HEK293 (cell line): ENCODE measurements at regions not wholly inside any gene's neighbourhood (a gene's known extent, or its start where the extent isn't known, plus 50 kb on each side); places are given as distances from the start of the nearest gene placed in this dataset.

Source experiments
- CTCF ChIA-PET: fragments of 350-600 bp; formaldehyde crosslinking; extraction: SDS; loops from one replicate; lab custom pipeline; 2021; ENCODE audit warnings: antibody characterized with exemption; lab: Yijun Ruan, JAX
- POLR2A ChIA-PET: fragments of 300-600 bp; formaldehyde crosslinking; extraction: SDS; loops from one replicate; lab custom pipeline; 2020; ENCODE audit warnings: antibody characterized with exemption, inconsistent platforms; lab: Yijun Ruan, JAX
- H3K27ac ChIP-seq: fragments of 200-500 bp; sonication (Bioruptor generic); 2 replicates; pipeline ENCODE4 v1.5.1; 2014; ENCODE audit warnings: low read depth, low read length, control low read depth, inconsistent platforms; ENCODE audit errors: extremely low read depth
- H3K36me3 ChIP-seq, 2 experiments: fragments of 200-500 bp in 1 of 2; sonication (Bioruptor generic) in 1 of 2; 1 replicate in 1 of 2; 2 replicates in 1 of 2; pipeline ENCODE4 v1.5.1; 2014 to 2017; ENCODE audit warnings: inconsistent platforms in 2 of 2, low read length in 2 of 2; ENCODE audit not compliant: control insufficient read depth in 2 of 2, insufficient read depth in 1 of 2
- H3K4me1 ChIP-seq: fragments of 200-500 bp; sonication (Bioruptor generic); 2 replicates; pipeline ENCODE4 v1.5.1; 2014; ENCODE audit warnings: mild to moderate bottlenecking, low read length, inconsistent platforms; ENCODE audit not compliant: control insufficient read depth, insufficient read depth
- H3K4me3 ChIP-seq: 2 replicates; pipeline ENCODE4 v1.5.1; 2011; ENCODE audit warnings: low read depth, mild to moderate bottlenecking, control low read depth, low read length, moderate library complexity
- H3K9me3 ChIP-seq: fragments of 200-500 bp; sonication (Bioruptor generic); 2 replicates; pipeline ENCODE4 v1.5.1; 2014; ENCODE audit warnings: low read depth, low read length, inconsistent platforms; ENCODE audit not compliant: control insufficient read depth, insufficient read depth
- ATF2 ChIP-seq: fragments of 450-650 bp; formaldehyde crosslinking; IDR thresholded peaks from 2 replicates; pipeline ENCODE4 v1.5.1; 2016; ENCODE audit warnings: missing biosample characterization, missing genetic modification characterization, low read depth
- HIC1 ChIP-seq: fragments of 450-650 bp; formaldehyde crosslinking; IDR thresholded peaks from 2 replicates; pipeline ENCODE4 v1.5.1; 2016; ENCODE audit warnings: missing biosample characterization, missing genetic modification characterization
- PRDM2 ChIP-seq: fragments of 450-650 bp; formaldehyde crosslinking; IDR thresholded peaks from 2 replicates; pipeline ENCODE4 v1.5.1; 2016; ENCODE audit warnings: missing biosample characterization, missing genetic modification characterization, borderline replicate concordance
- YY1 ChIP-seq: fragments of 450-650 bp; formaldehyde crosslinking; IDR thresholded peaks from 2 replicates; pipeline ENCODE4 v1.5.1; 2018; ENCODE audit warnings: missing biosample characterization, missing genetic modification characterization
- ZFHX2 ChIP-seq: fragments of 450-650 bp; formaldehyde crosslinking; conservative IDR thresholded peaks from 2 replicates; pipeline ENCODE4 v1.5.1; 2016; ENCODE audit warnings: missing biosample characterization, missing genetic modification characterization
- ZNF148 ChIP-seq: fragments of 450-650 bp; formaldehyde crosslinking; IDR thresholded peaks from 2 replicates; pipeline ENCODE4 v1.5.0; 2017; ENCODE audit warnings: missing biosample characterization, missing genetic modification characterization, borderline replicate concordance
- ZNF248 ChIP-seq: fragments of 450-650 bp; formaldehyde crosslinking; IDR thresholded peaks from 2 replicates; pipeline ENCODE4 v1.5.1; 2017; ENCODE audit warnings: missing biosample characterization, missing genetic modification characterization
- ZNF274 ChIP-seq, 2 experiments: fragments of 200-500 bp in 1 of 2; fragments of 450-650 bp in 1 of 2; sonication (Bioruptor generic) in 1 of 2; formaldehyde crosslinking in 1 of 2; IDR thresholded peaks; 2 replicates each; pipeline versions ENCODE4 v1.5.1 to v1.6.1; 2014 to 2016; ENCODE audit warnings: borderline replicate concordance in 1 of 2, inconsistent platforms in 1 of 2, low read length in 1 of 2, missing biosample characterization in 1 of 2, missing genetic modification characterization in 1 of 2
- ZNF354C ChIP-seq: fragments of 450-650 bp; formaldehyde crosslinking; IDR thresholded peaks from 2 replicates; pipeline ENCODE4 v1.5.1; 2016; ENCODE audit warnings: missing biosample characterization, missing genetic modification characterization, low read depth, borderline replicate concordance
- ZNF433 ChIP-seq: fragments of 450-650 bp; formaldehyde crosslinking; IDR thresholded peaks from 2 replicates; pipeline ENCODE4 v1.5.1; 2016; ENCODE audit warnings: missing biosample characterization, missing genetic modification characterization, low read depth
- ZNF510 ChIP-seq: fragments of 450-650 bp; formaldehyde crosslinking; IDR thresholded peaks from 2 replicates; pipeline ENCODE4 v1.5.1; 2018; ENCODE audit warnings: mild to moderate bottlenecking, missing genetic modification characterization, missing biosample characterization; ENCODE audit not compliant: insufficient replicate concordance
- ZNF560 ChIP-seq: fragments of 450-650 bp; formaldehyde crosslinking; IDR thresholded peaks from 2 replicates; pipeline ENCODE4 v1.5.1; 2017; ENCODE audit warnings: missing biosample characterization, missing genetic modification characterization, borderline replicate concordance
- ZNF626 ChIP-seq: fragments of 450-650 bp; sonication (Bioruptor Pico); formaldehyde crosslinking; IDR thresholded peaks from 2 replicates; pipeline ENCODE4 v1.5.1; 2018; ENCODE audit warnings: missing biosample characterization, missing genetic modification characterization, inconsistent platforms
- ZNF645 ChIP-seq: fragments of 450-650 bp; formaldehyde crosslinking; IDR thresholded peaks from 2 replicates; pipeline ENCODE4; 2016; ENCODE audit warnings: missing biosample characterization, missing genetic modification characterization
- ZNF660 ChIP-seq: fragments of 450-650 bp; IDR thresholded peaks from 2 replicates; pipeline ENCODE4 v1.5.1; 2018; ENCODE audit warnings: missing biosample characterization, mild to moderate bottlenecking, missing genetic modification characterization
- ZSCAN18 ChIP-seq: fragments of 450-650 bp; formaldehyde crosslinking; IDR thresholded peaks from 2 replicates; pipeline ENCODE4 v1.5.1; 2016; ENCODE audit warnings: missing biosample characterization, missing genetic modification characterization

GRCh38 chr15:53305101-53305500 lies 454.4 kb downstream of the WDR72 start:
- CTCF ChIA-PET, result no interaction called here

GRCh38 chr15:53297828-53298227 lies 461.6 kb downstream of the WDR72 start:
- TF ChIP-seq ZNF660 (tag by site-specific recombination) (no peak), YY1 (tag by site-specific recombination) (no peak), ZNF433 (tag by site-specific recombination) (no peak), ZSCAN18 (tag by site-specific recombination) (no peak), ZNF248 (tag by site-specific recombination) (no peak), ZNF626 (tag by site-specific recombination) (no peak), ZNF354C (no peak)
- Histone ChIP-seq H3K36me3 (no peaks in the 10 kb centered on the region), H3K9me3 (no peaks in the 10 kb centered on the region), H3K4me1 (no peaks in the 10 kb centered on the region), H3K27ac (no peak overlapping the region), H3K4me3 (no peak overlapping the region)
- CTCF ChIA-PET, result no interaction called here
- POLR2A ChIA-PET, result no interaction called here

More at GRCh38 chr15:53305101-53305500, 454.4 kb downstream of the WDR72 start:
- Histone ChIP-seq H3K4me3 (no peak overlapping the region), H3K9me3 (no peaks in the 10 kb centered on the region), H3K4me1 (no peaks in the 10 kb centered on the region), H3K27ac (no peak overlapping the region), H3K36me3 (no peaks in the 10 kb centered on the region)
- TF ChIP-seq ZNF433 (tag by site-specific recombination) (no peak), ZNF274 (IDR thresholded peaks at IDR 0.05; ENCODE audit: low read length) (no peak), ZNF274 (tag by site-specific recombination; IDR thresholded peaks at IDR 0.05; ENCODE audit: borderline replicate concordance) (no peak), ZNF560 (tag by site-specific recombination) (no peak), ATF2 (no peak), ZFHX2 (no peak), HIC1 (no peak), ZNF510 (tag by site-specific recombination) (no peak)
- POLR2A ChIA-PET, result no interaction called here

- H3K9me3 ChIP-seq, result no peaks in the 10 kb centered on the region
- ChIA-PET POLR2A (no interaction called here), CTCF (no interaction called here)
- H3K27ac ChIP-seq, result no peak overlapping the region
- H3K4me3 ChIP-seq, result no peak overlapping the region
- H3K4me1 ChIP-seq, result no peaks in the 10 kb centered on the region
- TF ChIP-seq PRDM2 (tag by site-specific recombination) (no peak), ZNF645 (tag by site-specific recombination) (no peak), ZNF148 (tag by site-specific recombination) (no peak)
- H3K36me3 ChIP-seq, result no peaks in the 10 kb centered on the region
Observed at GRCh38 chr15:53296603-53297002, 462.9 kb downstream of the WDR72 start.
